ENCODE measurements at regions not wholly inside any gene's neighbourhood (a gene's known extent, or its start where the extent isn't known, plus 50 kb on each side); places are given as distances from the start of the nearest gene placed in this dataset.

DNA sequence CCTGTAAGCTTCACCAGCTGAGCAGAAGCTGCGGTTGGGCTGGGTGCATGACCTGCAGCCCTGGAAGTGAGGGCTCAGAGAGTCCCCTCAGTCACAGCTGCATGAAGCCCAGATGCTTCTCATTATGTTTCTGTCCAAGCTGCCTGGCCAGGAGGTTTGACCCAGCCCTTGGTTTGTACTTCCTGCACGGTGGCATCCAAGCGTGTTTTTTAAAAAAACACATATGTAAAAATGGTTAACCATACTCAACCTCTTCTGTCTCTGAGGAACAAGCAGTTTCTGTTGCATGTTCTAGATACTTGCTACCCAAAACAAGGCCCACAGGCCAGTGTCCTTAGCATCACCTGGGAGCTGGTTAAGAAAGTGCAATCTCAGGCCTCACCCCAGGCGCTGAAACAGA lies 76.0 kb upstream of the ATP10A start:
- Histone ChIP-seq H3K27ac (no peak overlapping the region), H3K4me3 (no peak overlapping the region), H3K9me3 (no peaks in the 10 kb centered on the region), H3K4me2 (no peak overlapping the region), H3K4me1 (no peaks in the 10 kb centered on the region)
- 86% methylated on average over 4 of the region's 4 CpGs for WGBS (ENCODE audit: missing lambda C conversion rate)
- ATAC-seq (no peak), DNase-seq (ENCODE audit: low read depth in 1 of 2, low spot score in 1 of 2) (no peak), FAIRE-seq (no peak)
- TF ChIP-seq ESRRA (IDR thresholded peaks at IDR 0.05; ENCODE audit: borderline replicate concordance, low read length) (no peak), MAZ (IDR thresholded peaks at IDR 0.05; ENCODE audit: borderline replicate concordance, low read depth, low read length) (no peak), ZC3H11A (IDR thresholded peaks at IDR 0.05) (no peak), CBX8 (IDR thresholded peaks at IDR 0.05) (no peak), TFCP2L1 (CRISPR knock-in tag; IDR thresholded peaks at IDR 0.05) (no peak), EHMT2 (IDR thresholded peaks at IDR 0.05; ENCODE audit: low read depth) (no peak), RARB (CRISPR knock-in tag; IDR thresholded peaks at IDR 0.05) (no peak), CHD2 (IDR thresholded peaks at IDR 0.05; ENCODE audit: low read length, partially characterized antibody) (no peak), CBX2 (IDR thresholded peaks at IDR 0.05; ENCODE audit: borderline replicate concordance, low read depth) (no peak), SMC3 (IDR thresholded peaks at IDR 0.05) (no peak), NFE2L2 (conservative IDR thresholded peaks at IDR 0.05; ENCODE audit: low read length) (no peak), JUN (IDR thresholded peaks at IDR 0.05) (no peak), MAFK (IDR thresholded peaks at IDR 0.05; ENCODE audit: partially characterized antibody) (no peak), ZSCAN20 (CRISPR knock-in tag; IDR thresholded peaks at IDR 0.05) (no peak), FOSL2 (IDR thresholded peaks at IDR 0.05) (no peak), FOSL2 (CRISPR knock-in tag; IDR thresholded peaks at IDR 0.05) (no peak)
- TF ChIP-seq, protein P1, sequence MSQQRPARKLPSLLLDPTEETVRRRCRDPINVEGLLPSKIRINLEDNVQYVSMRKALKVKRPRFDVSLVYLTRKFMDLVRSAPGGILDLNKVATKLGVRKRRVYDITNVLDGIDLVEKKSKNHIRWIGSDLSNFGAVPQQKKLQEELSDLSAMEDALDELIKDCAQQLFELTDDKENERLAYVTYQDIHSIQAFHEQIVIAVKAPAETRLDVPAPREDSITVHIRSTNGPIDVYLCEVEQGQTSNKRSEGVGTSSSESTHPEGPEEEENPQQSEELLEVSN (IDR thresholded peaks at IDR 0.05; ENCODE audit: borderline replicate concordance, low read depth): no peak
- TF ChIP-seq, protein P2, sequence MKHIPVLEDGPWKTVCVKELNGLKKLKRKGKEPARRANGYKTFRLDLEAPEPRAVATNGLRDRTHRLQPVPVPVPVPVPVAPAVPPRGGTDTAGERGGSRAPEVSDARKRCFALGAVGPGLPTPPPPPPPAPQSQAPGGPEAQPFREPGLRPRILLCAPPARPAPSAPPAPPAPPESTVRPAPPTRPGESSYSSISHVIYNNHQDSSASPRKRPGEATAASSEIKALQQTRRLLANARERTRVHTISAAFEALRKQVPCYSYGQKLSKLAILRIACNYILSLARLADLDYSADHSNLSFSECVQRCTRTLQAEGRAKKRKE (CRISPR knock-in tag; IDR thresholded peaks at IDR 0.05; ENCODE audit: low read depth): no peak
- TF ChIP-seq, protein P3, sequence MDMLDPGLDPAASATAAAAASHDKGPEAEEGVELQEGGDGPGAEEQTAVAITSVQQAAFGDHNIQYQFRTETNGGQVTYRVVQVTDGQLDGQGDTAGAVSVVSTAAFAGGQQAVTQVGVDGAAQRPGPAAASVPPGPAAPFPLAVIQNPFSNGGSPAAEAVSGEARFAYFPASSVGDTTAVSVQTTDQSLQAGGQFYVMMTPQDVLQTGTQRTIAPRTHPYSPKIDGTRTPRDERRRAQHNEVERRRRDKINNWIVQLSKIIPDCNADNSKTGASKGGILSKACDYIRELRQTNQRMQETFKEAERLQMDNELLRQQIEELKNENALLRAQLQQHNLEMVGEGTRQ (IDR thresholded peaks at IDR 0.05): no peak
- TF ChIP-seq, protein P4, sequence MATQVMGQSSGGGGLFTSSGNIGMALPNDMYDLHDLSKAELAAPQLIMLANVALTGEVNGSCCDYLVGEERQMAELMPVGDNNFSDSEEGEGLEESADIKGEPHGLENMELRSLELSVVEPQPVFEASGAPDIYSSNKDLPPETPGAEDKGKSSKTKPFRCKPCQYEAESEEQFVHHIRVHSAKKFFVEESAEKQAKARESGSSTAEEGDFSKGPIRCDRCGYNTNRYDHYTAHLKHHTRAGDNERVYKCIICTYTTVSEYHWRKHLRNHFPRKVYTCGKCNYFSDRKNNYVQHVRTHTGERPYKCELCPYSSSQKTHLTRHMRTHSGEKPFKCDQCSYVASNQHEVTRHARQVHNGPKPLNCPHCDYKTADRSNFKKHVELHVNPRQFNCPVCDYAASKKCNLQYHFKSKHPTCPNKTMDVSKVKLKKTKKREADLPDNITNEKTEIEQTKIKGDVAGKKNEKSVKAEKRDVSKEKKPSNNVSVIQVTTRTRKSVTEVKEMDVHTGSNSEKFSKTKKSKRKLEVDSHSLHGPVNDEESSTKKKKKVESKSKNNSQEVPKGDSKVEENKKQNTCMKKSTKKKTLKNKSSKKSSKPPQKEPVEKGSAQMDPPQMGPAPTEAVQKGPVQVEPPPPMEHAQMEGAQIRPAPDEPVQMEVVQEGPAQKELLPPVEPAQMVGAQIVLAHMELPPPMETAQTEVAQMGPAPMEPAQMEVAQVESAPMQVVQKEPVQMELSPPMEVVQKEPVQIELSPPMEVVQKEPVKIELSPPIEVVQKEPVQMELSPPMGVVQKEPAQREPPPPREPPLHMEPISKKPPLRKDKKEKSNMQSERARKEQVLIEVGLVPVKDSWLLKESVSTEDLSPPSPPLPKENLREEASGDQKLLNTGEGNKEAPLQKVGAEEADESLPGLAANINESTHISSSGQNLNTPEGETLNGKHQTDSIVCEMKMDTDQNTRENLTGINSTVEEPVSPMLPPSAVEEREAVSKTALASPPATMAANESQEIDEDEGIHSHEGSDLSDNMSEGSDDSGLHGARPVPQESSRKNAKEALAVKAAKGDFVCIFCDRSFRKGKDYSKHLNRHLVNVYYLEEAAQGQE (IDR thresholded peaks at IDR 0.05): no peak
- ChIA-PET POLR2A (no interaction called here), CTCF (no interaction called here)

DNA sequence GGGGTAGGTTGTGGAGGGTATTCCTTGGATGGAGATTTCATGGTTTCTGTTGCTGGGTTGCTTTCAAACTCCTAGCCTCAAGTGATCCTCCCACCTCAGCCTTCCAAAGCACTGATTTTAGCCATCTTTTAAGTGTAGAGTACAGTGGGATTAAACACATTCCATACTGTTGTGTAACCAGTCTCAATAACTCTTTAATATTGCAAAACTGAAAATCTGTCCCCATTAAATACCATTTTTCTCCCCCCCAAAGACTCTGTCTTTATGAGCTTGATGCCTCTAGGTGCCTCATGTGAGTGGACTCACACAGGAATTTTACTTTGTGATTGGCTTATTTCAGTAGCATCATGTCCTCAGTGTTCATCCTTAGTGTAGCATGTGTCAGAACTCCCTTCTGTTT lies 74.7 kb upstream of the ATP10A start:
- FAIRE-seq (no peak), ATAC-seq (no peak), DNase-seq (ENCODE audit: low read depth in 1 of 2, low spot score in 1 of 2) (no peak)
- Histone ChIP-seq H3K27ac (no peak overlapping the region), H3K4me1 (peaks cover 8% of the 10 kb centered on the region; the same call in 2 of the 3 replicates), H3K9me3 (no peaks in the 10 kb centered on the region), H3K4me2 (no peak overlapping the region), H3K4me3 (no peak overlapping the region)
- POLR2A ChIA-PET: no interaction called here
- CTCF ChIA-PET: interaction anchor here (0.7 kb wide), 1 partner anchor 79 kb away, joined by 4 read pairs; no protein-coding TSS in a partner anchor
- TF ChIP-seq MYC (IDR thresholded peaks at IDR 0.05; ENCODE audit: borderline replicate concordance, low read length) (no peak), TP53 (CRISPR knock-in tag; IDR thresholded peaks at IDR 0.05) (no peak), POLR2A (IDR thresholded peaks at IDR 0.05; ENCODE audit: low read length) (no peak), HOXA7 (CRISPR knock-in tag; IDR thresholded peaks at IDR 0.05) (no peak), EHF (CRISPR knock-in tag; IDR thresholded peaks at IDR 0.05) (no peak), GATA3 (IDR thresholded peaks at IDR 0.05; ENCODE audit: borderline replicate concordance) (no peak), ZFP36 (IDR thresholded peaks at IDR 0.05; ENCODE audit: borderline replicate concordance, partially characterized antibody) (no peak), SMC3 (IDR thresholded peaks at IDR 0.05) (no peak), BHLHE40 (IDR thresholded peaks at IDR 0.05; ENCODE audit: low read depth, low read length) (no peak), HOXB13 (CRISPR knock-in tag; IDR thresholded peaks at IDR 0.05; ENCODE audit: low read depth) (no peak), NPAS2 (CRISPR knock-in tag; IDR thresholded peaks at IDR 0.05; ENCODE audit: borderline replicate concordance) (no peak), MAFK (IDR thresholded peaks at IDR 0.05; ENCODE audit: partially characterized antibody) (no peak), CBX2 (IDR thresholded peaks at IDR 0.05; ENCODE audit: borderline replicate concordance, low read depth) (no peak), ZC3H11A (IDR thresholded peaks at IDR 0.05) (no peak), KDM5A (IDR thresholded peaks at IDR 0.05) (no peak), FOSL2 (IDR thresholded peaks at IDR 0.05) (no peak), FOSL2 (CRISPR knock-in tag; IDR thresholded peaks at IDR 0.05) (no peak)

Data from A549 (cell line).